ENCODE measurements at regions not wholly inside any gene's neighbourhood (a gene's known extent, or its start where the extent isn't known, plus 50 kb on each side); places are given as distances from the start of the nearest gene placed in this dataset.

DNA sequence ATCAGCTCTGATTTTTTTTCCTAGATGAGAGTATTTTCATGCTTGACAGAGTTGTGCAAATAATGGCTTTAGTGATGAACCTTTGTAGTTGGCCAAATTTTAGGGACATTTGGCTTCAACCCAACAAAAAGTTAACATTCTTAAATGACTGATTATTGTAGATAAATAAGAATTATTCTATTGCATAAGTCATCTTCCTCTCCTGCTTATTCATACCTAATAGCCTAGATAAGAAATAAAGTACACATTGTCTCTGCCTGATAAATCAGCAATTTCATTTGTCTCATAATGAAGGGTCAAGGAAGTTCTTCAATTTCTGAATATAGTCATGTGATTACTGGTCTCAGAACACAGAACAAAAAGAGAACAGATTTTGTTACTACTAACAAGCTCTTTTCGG lies 428.9 kb upstream of the IL12A start:
- TF ChIP-seq, protein P1, sequence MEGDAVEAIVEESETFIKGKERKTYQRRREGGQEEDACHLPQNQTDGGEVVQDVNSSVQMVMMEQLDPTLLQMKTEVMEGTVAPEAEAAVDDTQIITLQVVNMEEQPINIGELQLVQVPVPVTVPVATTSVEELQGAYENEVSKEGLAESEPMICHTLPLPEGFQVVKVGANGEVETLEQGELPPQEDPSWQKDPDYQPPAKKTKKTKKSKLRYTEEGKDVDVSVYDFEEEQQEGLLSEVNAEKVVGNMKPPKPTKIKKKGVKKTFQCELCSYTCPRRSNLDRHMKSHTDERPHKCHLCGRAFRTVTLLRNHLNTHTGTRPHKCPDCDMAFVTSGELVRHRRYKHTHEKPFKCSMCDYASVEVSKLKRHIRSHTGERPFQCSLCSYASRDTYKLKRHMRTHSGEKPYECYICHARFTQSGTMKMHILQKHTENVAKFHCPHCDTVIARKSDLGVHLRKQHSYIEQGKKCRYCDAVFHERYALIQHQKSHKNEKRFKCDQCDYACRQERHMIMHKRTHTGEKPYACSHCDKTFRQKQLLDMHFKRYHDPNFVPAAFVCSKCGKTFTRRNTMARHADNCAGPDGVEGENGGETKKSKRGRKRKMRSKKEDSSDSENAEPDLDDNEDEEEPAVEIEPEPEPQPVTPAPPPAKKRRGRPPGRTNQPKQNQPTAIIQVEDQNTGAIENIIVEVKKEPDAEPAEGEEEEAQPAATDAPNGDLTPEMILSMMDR (IDR thresholded peaks at IDR 0.05): no peak
- TF ChIP-seq POLR2A (IDR thresholded peaks at IDR 0.05): no peak
